GM21825 (cell line): ENCODE measurements at regions not wholly inside any gene's neighbourhood (a gene's known extent, or its start where the extent isn't known, plus 50 kb on each side); places are given as distances from the start of the nearest gene placed in this dataset.

Source experiments
- ATAC-seq: cut with Tn5 transposase; IDR thresholded peaks from one replicate; pipeline ENCODE4 v1.9.1; 2021; ENCODE audit warnings: mild to moderate bottlenecking, moderate library complexity; ENCODE audit not compliant: unreplicated experiment

GRCh38 chr3:57009802-57010201 lies 50.7 kb upstream of the SPATA12 start:
- no peak for ATAC-seq

GRCh38 chr3:57009367-57009766 lies 51.1 kb upstream of the SPATA12 start:
- no peak for ATAC-seq

GRCh38 chr3:57007521-57008460 lies 52.7 kb upstream of the SPATA12 start:
- ATAC-seq = no peak

DNA sequence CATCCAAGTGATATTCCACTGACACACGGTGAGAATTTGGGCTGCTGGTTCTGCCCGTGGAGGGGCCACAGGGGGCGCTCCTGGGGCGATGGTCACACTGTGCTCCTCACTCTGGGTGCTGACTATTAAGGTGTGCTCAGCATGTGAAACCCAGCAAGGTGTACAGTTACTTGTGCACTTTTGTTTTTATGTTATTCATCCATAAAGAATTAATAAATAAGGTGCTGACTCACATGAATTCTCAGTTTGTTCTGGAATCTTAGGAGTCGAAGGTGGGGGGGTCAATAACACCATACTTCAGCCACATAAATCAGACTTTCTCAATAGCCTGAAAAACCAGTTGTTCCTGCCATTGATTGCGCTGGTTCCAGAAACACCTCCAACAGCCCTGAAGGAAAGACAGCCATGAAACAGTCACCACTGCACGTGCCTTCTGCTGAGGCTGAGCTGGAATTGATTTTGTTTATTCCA lies 53.5 kb upstream of the SPATA12 start:
- no peak for ATAC-seq

- no peak for ATAC-seq
These were observed 54.2 kb upstream of the SPATA12 start for GRCh38 chr3:57006179-57006657.

GRCh38 chr3:57004229-57004628 lies 56.2 kb upstream of the SPATA12 start:
- ATAC-seq = no peak

GRCh38 chr3:57003676-57004075 lies 56.8 kb upstream of the SPATA12 start:
- no peak for ATAC-seq

GRCh38 chr3:57001356-57001755 lies 59.1 kb upstream of the SPATA12 start:
- no peak for ATAC-seq

GRCh38 chr3:57000012-57000411 lies 60.5 kb upstream of the SPATA12 start:
- no peak for ATAC-seq

- no peak for ATAC-seq
These were observed 60.9 kb upstream of the SPATA12 start for GRCh38 chr3:56999547-56999946.

DNA sequence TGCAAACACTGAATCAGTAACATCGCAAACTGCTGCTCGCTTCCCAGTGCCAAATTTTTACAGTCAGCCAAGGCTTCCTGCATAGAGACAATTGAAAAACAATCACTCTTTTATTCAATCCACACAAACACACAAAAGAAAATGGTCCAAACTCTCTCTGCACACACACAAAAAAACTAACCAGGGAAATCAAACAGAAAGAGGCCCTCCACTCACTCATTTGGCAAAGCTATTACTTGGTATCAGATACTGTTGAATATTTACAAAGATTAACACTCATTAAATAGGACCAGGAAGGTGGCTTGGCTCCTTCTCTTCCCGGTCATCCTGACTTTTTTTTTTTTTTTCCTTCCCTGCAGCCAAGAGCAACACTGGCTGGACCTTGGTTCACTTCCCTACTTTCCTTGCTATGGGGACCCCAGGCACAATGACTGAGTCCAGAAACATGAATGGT lies 62.4 kb upstream of the SPATA12 start:
- ATAC-seq = no peak

DNA sequence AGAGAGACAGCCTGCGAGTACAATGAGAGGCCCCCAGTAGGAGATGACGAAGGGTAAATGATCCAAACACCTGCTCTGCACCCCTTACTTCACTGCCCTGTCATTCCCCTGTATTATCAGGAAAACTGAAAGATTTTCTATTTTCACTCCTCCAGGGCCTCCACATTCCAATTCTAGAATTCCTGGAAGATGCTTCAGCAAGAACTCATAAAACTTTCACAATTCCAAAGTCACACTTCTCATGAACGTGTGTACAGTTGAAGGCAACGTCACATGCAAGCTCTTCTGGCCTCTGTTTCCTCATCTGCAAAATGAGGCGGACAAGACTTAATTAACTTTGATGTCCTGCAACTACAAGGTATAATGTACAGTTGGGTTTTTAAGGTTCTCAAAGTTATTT lies 62.8 kb upstream of the SPATA12 start:
- no peak for ATAC-seq

- no peak for ATAC-seq
These were observed 63.4 kb upstream of the SPATA12 start for GRCh38 chr3:56997041-56997440.

- ATAC-seq = no peak
These were observed 66.1 kb upstream of the SPATA12 start for GRCh38 chr3:56994391-56994790.

GRCh38 chr3:56990641-56991015 lies 69.8 kb upstream of the SPATA12 start:
- ATAC-seq = no peak

DNA sequence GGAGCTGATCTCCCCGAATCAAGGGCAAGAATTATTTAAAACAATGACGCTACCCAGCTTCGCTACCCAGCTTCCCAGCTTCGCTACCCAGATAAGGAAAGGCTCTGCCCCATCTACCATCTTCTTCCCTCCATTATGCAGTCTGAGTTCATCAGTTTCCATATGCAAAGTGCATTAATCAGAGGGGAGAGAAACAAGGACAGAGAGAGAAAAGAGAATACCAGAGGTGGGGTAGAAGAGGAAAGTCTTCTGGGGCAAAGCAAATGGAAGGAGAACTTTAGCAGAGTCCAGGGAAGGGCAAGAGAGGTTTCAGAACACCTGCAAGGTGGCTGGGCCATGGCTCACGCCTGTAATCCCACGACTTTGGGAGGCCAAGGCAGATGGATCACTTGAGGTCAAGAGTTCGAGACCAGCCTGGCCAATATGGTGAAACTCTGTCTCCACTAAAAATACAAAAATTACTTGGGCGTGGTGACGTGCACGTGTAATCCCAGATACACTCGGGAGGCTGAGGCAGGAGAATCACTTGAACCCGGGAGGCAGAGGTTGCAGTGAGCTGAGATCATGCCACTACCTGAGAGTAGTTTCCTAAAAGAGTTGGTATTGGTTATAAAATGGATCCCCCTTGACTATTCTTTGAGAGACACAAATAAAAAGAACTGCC lies 70.4 kb upstream of the SPATA12 start:
- no peak for ATAC-seq

- ATAC-seq = no peak
These were observed 71.1 kb upstream of the SPATA12 start for GRCh38 chr3:56989169-56989976.

GRCh38 chr3:56988458-56989168 lies 71.9 kb upstream of the SPATA12 start:
- no peak for ATAC-seq

DNA sequence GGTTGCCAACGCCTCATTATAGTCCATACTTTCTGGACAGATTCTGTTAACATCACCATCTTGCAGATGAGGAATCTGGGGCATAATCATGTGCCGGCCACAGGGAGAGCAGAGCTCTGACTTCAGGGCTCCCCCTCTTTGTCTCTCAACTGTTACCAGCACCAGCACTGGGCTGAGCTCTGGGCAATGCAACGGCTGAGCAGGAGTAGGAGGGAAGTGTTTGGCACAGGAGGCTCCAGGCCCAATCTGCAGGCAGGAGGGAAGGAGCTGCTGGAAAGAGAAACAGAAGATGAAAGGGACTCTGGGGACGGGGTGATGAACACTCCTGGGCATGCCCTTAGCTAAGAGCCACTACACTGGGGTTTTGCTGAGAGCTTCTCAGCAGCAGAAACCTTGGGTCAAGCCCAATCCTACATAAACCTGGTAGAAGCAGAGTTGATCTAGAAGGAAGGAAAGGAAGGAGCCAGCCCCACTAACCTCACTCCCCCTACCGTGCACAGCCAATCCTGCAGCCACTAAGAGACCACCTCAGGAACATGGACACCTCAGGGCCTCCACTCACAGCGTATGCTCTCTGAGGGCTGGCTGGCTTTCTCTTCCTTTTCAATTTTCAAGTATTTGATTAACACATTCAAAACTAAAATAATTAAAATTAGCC lies 73.1 kb upstream of the SPATA12 start:
- ATAC-seq = no peak

DNA sequence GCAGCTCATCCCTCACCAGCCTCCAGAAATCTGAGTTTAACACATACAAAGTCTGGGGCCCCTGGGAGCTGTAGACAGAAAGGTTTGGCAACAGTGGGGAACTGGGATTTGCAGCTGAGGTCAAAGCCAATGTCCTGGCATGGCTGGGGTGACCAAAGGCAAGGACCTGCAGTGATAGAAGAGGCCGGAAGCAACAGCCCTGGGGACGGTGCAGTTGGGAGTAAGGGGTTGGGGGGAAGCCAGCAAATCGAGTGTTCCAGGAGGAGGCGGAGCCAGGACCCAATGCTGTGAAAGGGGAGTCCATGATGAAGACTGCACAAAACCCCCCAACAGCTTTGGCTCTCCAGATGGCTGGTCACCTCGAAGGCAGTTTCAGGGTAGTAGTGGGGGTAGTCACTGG lies 74.1 kb upstream of the SPATA12 start:
- ATAC-seq = no peak
